PFSK-1 (cell line): ENCODE measurements at regions not wholly inside any gene's neighbourhood (a gene's known extent, or its start where the extent isn't known, plus 50 kb on each side); places are given as distances from the start of the nearest gene placed in this dataset.

ENCODE experiments used
- FOXP2 ChIP-seq: optimal IDR thresholded peaks from 2 replicates; pipeline ENCODE3; 2011; ENCODE audit warnings: borderline replicate concordance, control low read depth, inconsistent platforms; ENCODE audit not compliant: insufficient read depth; ENCODE audit errors: extremely low read length, extremely low read depth
- POLR2AphosphoS5 ChIP-seq: IDR thresholded peaks from 2 replicates; pipeline ENCODE4 v1.6.1; 2012; ENCODE audit warnings: low read depth, mild to moderate bottlenecking, control low read depth, low read length, moderate library complexity
- SIN3A ChIP-seq: IDR thresholded peaks from 2 replicates; pipeline ENCODE4 v1.6.1; 2012; ENCODE audit warnings: mild to moderate bottlenecking, low read length, moderate library complexity, borderline replicate concordance; ENCODE audit not compliant: insufficient read depth
- TAF1 ChIP-seq: IDR thresholded peaks from 2 replicates; pipeline ENCODE4 v1.6.1; 2012; ENCODE audit warnings: low read length, control low read depth, borderline replicate concordance; ENCODE audit not compliant: insufficient read depth
- TF ChIP-seq, protein P1 (sequence below), 2 experiments: IDR thresholded peaks; 2 replicates each; pipeline versions ENCODE4 v1.6.1 to v1.8.0; 2011 to 2012; ENCODE audit warnings: low read depth in 2 of 2, low read length in 2 of 2, control low read depth in 1 of 2, inconsistent platforms in 1 of 2, mild to moderate bottlenecking in 1 of 2, moderate library complexity in 1 of 2; ENCODE audit not compliant: insufficient read depth in 1 of 2

- TF ChIP-seq POLR2AphosphoS5 (no peak), SIN3A (no peak), FOXP2 (no peak), TAF1 (no peak)
- TF ChIP-seq, protein P1, sequence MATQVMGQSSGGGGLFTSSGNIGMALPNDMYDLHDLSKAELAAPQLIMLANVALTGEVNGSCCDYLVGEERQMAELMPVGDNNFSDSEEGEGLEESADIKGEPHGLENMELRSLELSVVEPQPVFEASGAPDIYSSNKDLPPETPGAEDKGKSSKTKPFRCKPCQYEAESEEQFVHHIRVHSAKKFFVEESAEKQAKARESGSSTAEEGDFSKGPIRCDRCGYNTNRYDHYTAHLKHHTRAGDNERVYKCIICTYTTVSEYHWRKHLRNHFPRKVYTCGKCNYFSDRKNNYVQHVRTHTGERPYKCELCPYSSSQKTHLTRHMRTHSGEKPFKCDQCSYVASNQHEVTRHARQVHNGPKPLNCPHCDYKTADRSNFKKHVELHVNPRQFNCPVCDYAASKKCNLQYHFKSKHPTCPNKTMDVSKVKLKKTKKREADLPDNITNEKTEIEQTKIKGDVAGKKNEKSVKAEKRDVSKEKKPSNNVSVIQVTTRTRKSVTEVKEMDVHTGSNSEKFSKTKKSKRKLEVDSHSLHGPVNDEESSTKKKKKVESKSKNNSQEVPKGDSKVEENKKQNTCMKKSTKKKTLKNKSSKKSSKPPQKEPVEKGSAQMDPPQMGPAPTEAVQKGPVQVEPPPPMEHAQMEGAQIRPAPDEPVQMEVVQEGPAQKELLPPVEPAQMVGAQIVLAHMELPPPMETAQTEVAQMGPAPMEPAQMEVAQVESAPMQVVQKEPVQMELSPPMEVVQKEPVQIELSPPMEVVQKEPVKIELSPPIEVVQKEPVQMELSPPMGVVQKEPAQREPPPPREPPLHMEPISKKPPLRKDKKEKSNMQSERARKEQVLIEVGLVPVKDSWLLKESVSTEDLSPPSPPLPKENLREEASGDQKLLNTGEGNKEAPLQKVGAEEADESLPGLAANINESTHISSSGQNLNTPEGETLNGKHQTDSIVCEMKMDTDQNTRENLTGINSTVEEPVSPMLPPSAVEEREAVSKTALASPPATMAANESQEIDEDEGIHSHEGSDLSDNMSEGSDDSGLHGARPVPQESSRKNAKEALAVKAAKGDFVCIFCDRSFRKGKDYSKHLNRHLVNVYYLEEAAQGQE (IDR thresholded peaks at IDR 0.05; ENCODE audit: insufficient read depth in 1 of 2, low read depth in 2 of 2, low read length in 2 of 2) = no peak
Observed at GRCh38 chrX:7334253-7334935, 186.4 kb upstream of the PUDP start.

DNA sequence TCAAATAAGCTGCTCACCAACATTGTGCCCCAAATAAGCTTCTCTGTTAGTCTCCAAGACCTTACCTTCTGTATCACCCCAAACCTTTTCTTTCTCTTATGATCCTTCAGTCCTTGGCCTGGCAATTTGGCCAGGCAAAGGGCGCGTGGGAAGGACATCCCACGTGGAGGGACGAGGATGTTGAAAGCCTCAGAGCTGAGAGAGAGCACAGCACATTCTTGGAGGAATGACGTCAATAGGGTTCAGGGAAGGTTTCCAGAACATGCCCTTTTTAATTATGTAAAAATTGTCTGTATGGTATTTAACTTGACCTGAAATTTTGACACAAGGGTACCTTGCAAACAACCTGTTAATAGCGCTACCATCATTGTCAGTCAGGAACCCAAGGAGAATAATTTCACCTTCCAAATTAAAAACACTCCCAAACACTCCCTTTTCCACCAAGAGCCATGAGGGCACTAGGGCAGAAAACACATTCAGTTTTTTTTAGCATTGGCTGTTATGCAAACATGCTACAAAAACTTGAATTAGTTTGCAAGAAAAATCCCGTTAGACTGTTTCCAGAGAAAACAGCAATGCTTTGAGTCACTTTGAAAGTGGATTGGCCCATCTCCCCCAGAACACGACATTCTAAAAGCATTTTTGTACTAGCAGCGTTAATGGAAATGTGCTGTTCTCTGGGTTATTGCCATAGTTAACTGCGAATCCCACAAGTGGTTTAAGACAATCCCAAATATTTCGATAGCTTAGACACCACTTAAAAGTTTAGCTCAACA, 183.2 kb upstream of the PUDP start:
- TF ChIP-seq POLR2AphosphoS5 = no peak
- TF ChIP-seq, protein P1 (IDR thresholded peaks at IDR 0.05; ENCODE audit: insufficient read depth in 1 of 2, low read depth in 2 of 2, low read length in 2 of 2) = no peak
- TF ChIP-seq TAF1 = no peak
- TF ChIP-seq SIN3A = no peak
- TF ChIP-seq FOXP2 = no peak

DNA sequence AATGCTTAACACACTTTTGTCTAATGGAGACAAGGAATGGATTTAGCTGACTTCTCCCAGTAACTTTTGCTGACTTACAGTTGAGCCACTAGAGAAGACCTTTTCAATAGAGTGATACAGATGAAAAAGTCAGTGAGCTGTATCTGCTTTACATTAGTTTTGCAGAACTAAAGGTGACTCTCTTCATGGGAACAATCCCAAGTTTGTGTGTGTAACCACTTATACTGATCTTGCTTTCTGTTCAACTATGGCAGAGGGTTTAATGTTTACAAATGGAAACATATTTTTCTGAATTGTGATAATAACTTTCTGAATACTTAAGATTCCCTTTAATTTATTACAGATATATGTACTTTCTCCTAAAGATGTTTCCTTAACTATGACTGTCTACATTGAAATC, 182.6 kb upstream of the PUDP start:
- TF ChIP-seq POLR2AphosphoS5 (no peak), FOXP2 (no peak), TAF1 (no peak), SIN3A (no peak)
- TF ChIP-seq, protein P1 (IDR thresholded peaks at IDR 0.05; ENCODE audit: insufficient read depth in 1 of 2, low read depth in 2 of 2, low read length in 2 of 2) = no peak

DNA sequence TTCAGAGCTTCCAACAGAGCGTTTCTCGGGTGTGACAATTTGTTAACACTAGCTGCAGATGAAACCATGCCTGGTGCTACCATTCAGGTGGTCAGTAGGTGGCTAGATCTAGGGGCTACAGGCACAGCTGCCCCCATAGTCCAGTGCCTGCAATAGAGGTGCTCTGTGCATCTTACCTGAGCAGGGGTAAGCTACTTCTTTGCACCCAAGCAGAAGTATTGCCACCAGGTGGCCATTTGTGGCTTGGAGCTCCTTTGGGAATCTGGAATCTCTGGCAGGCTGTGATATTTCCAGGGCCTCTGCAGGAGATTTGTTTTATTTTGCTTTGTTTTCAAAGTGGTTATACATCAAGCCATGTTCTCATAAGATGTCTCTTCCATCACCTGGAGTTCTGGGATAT, 170.7 kb upstream of the PUDP start:
- TF ChIP-seq TAF1 = no peak

DNA sequence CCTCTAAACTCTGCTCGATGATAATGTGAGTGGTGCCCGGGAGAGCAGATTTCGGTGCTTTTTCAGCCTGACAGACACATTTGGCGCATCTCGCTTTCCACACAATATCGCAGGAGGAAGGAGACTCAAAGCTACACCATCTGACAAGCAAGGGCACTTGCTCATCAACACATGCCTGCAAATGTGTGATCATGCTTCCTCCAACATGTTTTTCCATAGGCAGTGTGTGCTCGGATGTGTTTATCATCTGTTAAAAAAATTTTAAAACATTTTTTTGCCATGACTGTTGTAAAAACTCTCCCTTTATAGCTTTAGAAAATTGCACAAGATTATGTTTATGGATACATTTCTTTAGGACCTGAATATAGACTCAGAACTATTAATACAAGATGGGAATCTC, 170.3 kb upstream of the PUDP start:
- TF ChIP-seq FOXP2 (no peak), SIN3A (no peak), TAF1 (no peak), POLR2AphosphoS5 (no peak)
- TF ChIP-seq, protein P1 (IDR thresholded peaks at IDR 0.05; ENCODE audit: insufficient read depth in 1 of 2, low read depth in 2 of 2, low read length in 2 of 2) = no peak
